IPS DF 6.9 (cell line): ENCODE measurements at regions not wholly inside any gene's neighbourhood (a gene's known extent, or its start where the extent isn't known, plus 50 kb on each side); places are given as distances from the start of the nearest gene placed in this dataset.

ENCODE experiments used
- DNase-seq: peaks from one replicate; pipeline ENCODE4 v3.0.0-alpha.2; 2013; ENCODE audit warnings: low read depth, low spot score
- H3K27ac ChIP-seq: one replicate; pipeline ENCODE4 v1.5.1; 2013; ENCODE audit warnings: low read length, control low read depth
- H3K27me3 ChIP-seq: 2 replicates; pipeline ENCODE4 v1.6.1; 2013; ENCODE audit warnings: mild to moderate bottlenecking, low read length; ENCODE audit not compliant: control insufficient read depth, insufficient read depth
- H3K36me3 ChIP-seq: 2 replicates; pipeline ENCODE4 v1.6.1; 2013; ENCODE audit warnings: low read length; ENCODE audit not compliant: control insufficient read depth, insufficient read depth
- H3K4me1 ChIP-seq: 2 replicates; pipeline ENCODE4 v1.6.1; 2013; ENCODE audit warnings: low read length; ENCODE audit not compliant: control insufficient read depth, insufficient read depth
- H3K4me3 ChIP-seq: 2 replicates; pipeline ENCODE4 v1.5.1; 2013; ENCODE audit warnings: mild to moderate bottlenecking, low read length
- H3K9me3 ChIP-seq: 2 replicates; pipeline ENCODE4 v1.6.1; 2013; ENCODE audit warnings: low read length, inconsistent platforms; ENCODE audit not compliant: control insufficient read depth, insufficient read depth
- WGBS: extraction: QIAGEN DNeasy Blood & Tissue Kit; methylation state at CpG from one replicate; pipeline ENCODE4 v1.1.7; 2013; ENCODE audit warnings: mixed read lengths, missing lambda C conversion rate; ENCODE audit not compliant: insufficient read length, insufficient coverage; 5-methylcytosine and 5-hydroxymethylcytosine counted together

- Histone ChIP-seq H3K36me3 (no peaks in the 10 kb centered on the region), H3K27me3 (no peaks in the 10 kb centered on the region), H3K4me3 (no peak overlapping the region), H3K9me3 (no peaks in the 10 kb centered on the region), H3K4me1 (no peaks in the 10 kb centered on the region), H3K27ac (no peak overlapping the region)
- DNase-seq, result no peak
- no CpG with 5 or more reads among the region's 3 CpGs for WGBS
Measured at GRCh38 chr3:176651622-176652021, 545.7 kb downstream of the TBL1XR1 start.

DNA sequence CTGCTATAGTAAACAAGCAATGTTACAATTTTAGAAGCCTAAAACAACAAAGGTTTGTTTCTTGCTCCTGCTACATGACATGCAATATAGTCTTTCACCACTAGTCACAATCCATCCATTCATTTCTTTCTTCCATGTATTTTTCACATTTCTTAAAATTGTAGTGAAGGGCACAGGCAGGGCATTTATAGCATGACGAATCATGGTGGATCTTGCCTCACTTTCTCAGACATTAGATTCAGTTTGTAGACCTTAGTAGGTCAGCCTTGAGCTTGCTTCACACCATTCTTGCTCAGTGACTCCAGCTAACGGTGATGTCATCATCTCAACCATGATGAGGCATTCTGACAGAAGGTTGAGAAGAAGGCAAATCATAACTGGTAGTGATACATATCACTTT is 546.8 kb downstream of the TBL1XR1 start:
- no peaks in the 10 kb centered on the region for H3K27me3 ChIP-seq
- H3K36me3 ChIP-seq, result no peaks in the 10 kb centered on the region
- H3K4me3 ChIP-seq, result no peak overlapping the region
- WGBS, result no CpG with 5 or more reads among the region's 2 CpGs
- no peaks in the 10 kb centered on the region for H3K9me3 ChIP-seq
- no peak for DNase-seq
- H3K27ac ChIP-seq, result no peak overlapping the region
- no peaks in the 10 kb centered on the region for H3K4me1 ChIP-seq

- Histone ChIP-seq H3K27ac (no peak overlapping the region), H3K9me3 (no peaks in the 10 kb centered on the region), H3K4me1 (no peaks in the 10 kb centered on the region), H3K27me3 (no peaks in the 10 kb centered on the region), H3K4me3 (no peak overlapping the region), H3K36me3 (no peaks in the 10 kb centered on the region)
- no peak for DNase-seq
Measured at GRCh38 chr3:176647987-176648386, 549.3 kb downstream of the TBL1XR1 start.

- DNase-seq, result no peak
- H3K36me3 ChIP-seq, result no peaks in the 10 kb centered on the region
- H3K4me1 ChIP-seq, result no peaks in the 10 kb centered on the region
- H3K27ac ChIP-seq, result no peak overlapping the region
- H3K9me3 ChIP-seq, result no peaks in the 10 kb centered on the region
- 100% methylated on average over 1 of the region's 2 CpGs for WGBS
- no peak overlapping the region for H3K4me3 ChIP-seq
- H3K27me3 ChIP-seq, result no peaks in the 10 kb centered on the region
Measured at GRCh38 chr3:176633511-176633910, 563.8 kb downstream of the TBL1XR1 start.

GRCh38 chr3:176632925-176633324 is 564.4 kb downstream of the TBL1XR1 start:
- Histone ChIP-seq H3K27ac (no peak overlapping the region), H3K27me3 (no peaks in the 10 kb centered on the region), H3K36me3 (no peaks in the 10 kb centered on the region), H3K9me3 (no peaks in the 10 kb centered on the region), H3K4me1 (no peaks in the 10 kb centered on the region), H3K4me3 (no peak overlapping the region)
- no peak for DNase-seq
- no CpG with 5 or more reads among the region's 6 CpGs for WGBS

DNA sequence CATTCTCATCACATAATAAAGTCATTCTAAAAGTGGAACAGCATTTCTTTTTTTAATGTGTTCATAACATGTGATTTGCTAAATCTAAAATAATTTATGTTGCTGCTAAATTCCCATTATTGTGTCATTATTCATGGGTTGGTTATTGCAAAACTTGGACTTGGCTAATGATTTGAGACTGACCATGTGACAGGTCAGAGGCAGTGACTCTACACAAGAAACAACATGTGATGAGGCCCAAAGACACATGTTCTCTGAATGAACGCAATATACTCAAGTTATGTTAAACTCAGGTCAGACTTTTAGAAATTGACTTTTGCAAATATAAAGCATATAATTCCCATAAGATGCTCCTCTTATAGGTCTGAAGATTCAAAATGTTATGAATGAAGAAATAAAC is 566.1 kb downstream of the TBL1XR1 start:
- no CpG with 5 or more reads among the region's 1 CpG for WGBS
- Histone ChIP-seq H3K36me3 (no peaks in the 10 kb centered on the region), H3K4me3 (no peak overlapping the region), H3K9me3 (no peaks in the 10 kb centered on the region), H3K4me1 (no peaks in the 10 kb centered on the region), H3K27ac (no peak overlapping the region), H3K27me3 (no peaks in the 10 kb centered on the region)
- no peak for DNase-seq

GRCh38 chr3:176628101-176628639 is 569.1 kb downstream of the TBL1XR1 start:
- H3K27ac ChIP-seq, result no peak overlapping the region
- DNase-seq, result no peak
- H3K27me3 ChIP-seq, result no peaks in the 10 kb centered on the region
- no peak overlapping the region for H3K4me3 ChIP-seq
- H3K4me1 ChIP-seq, result no peaks in the 10 kb centered on the region
- H3K36me3 ChIP-seq, result no peaks in the 10 kb centered on the region
- H3K9me3 ChIP-seq, result no peaks in the 10 kb centered on the region
- WGBS, result no CpG with 5 or more reads among the region's 2 CpGs

- no peaks in the 10 kb centered on the region for H3K27me3 ChIP-seq
- WGBS, result no CpG with 5 or more reads among the region's 4 CpGs
- H3K4me1 ChIP-seq, result no peaks in the 10 kb centered on the region
- H3K9me3 ChIP-seq, result no peaks in the 10 kb centered on the region
- no peak for DNase-seq
- no peak overlapping the region for H3K4me3 ChIP-seq
- no peak overlapping the region for H3K27ac ChIP-seq
- no peaks in the 10 kb centered on the region for H3K36me3 ChIP-seq
Measured at GRCh38 chr3:176623468-176624150, 573.7 kb downstream of the TBL1XR1 start.

- Histone ChIP-seq H3K4me3 (no peak overlapping the region), H3K4me1 (no peaks in the 10 kb centered on the region), H3K9me3 (no peaks in the 10 kb centered on the region), H3K27ac (no peak overlapping the region), H3K27me3 (no peaks in the 10 kb centered on the region), H3K36me3 (no peaks in the 10 kb centered on the region)
- 100% methylated on average over 1 of the region's 3 CpGs for WGBS
- no peak for DNase-seq
Measured at GRCh38 chr3:176619833-176620232, 577.4 kb downstream of the TBL1XR1 start.

- no peaks in the 10 kb centered on the region for H3K27me3 ChIP-seq
- H3K9me3 ChIP-seq, result no peaks in the 10 kb centered on the region
- no peaks in the 10 kb centered on the region for H3K36me3 ChIP-seq
- no peak overlapping the region for H3K27ac ChIP-seq
- H3K4me3 ChIP-seq, result no peak overlapping the region
- DNase-seq, result no peak
- H3K4me1 ChIP-seq, result no peaks in the 10 kb centered on the region
Measured at GRCh38 chr3:176615826-176616225, 581.5 kb downstream of the TBL1XR1 start.

DNA sequence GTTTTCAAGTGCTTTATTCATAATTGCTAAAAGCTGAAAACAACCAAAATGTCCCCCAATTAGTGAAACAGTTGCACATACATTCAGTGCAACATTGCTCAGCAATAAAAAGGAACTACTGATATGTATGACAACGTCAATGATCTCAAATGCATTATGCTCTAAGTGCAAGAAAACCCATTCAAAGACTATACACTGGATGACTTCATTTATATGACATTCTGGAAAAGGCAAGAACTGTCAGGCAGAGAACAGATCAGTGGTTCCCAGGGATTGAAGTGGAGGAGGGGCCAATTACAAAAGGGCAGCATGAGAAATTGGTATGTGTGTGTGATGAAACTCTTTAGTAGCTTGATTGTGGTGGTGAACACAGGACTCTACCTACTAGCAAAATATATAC is 585.6 kb downstream of the TBL1XR1 start:
- Histone ChIP-seq H3K9me3 (no peaks in the 10 kb centered on the region), H3K4me3 (no peak overlapping the region), H3K27ac (no peak overlapping the region), H3K27me3 (no peaks in the 10 kb centered on the region), H3K4me1 (no peaks in the 10 kb centered on the region), H3K36me3 (no peaks in the 10 kb centered on the region)
- no peak for DNase-seq
- no CpG with 5 or more reads among the region's 1 CpG for WGBS
